Activated T-helper 9 cell treated with anti-CD3 and anti-CD28 coated beads, Interleukin-2, amount 50 U/mL, for 16 hours (primary cell): ENCODE measurements at regions not wholly inside any gene's neighbourhood (a gene's known extent, or its start where the extent isn't known, plus 50 kb on each side); places are given as distances from the start of the nearest gene placed in this dataset.

Experiments
- DNase-seq: peaks from one replicate; pipeline ENCODE4 v3.0.0-alpha.2; 2020; ENCODE audit warnings: low read depth

GRCh38 chr12:65556676-65557437 is 267.4 kb upstream of the HMGA2 start:
- peak; percentile 17 for DNase-seq

- no peak for DNase-seq
Observed at GRCh38 chr12:65557438-65558181, 266.7 kb upstream of the HMGA2 start.

GRCh38 chr12:65560286-65560685 is 264.0 kb upstream of the HMGA2 start:
- no peak for DNase-seq

GRCh38 chr12:65561798-65562382 is 262.4 kb upstream of the HMGA2 start:
- DNase-seq: no peak

GRCh38 chr12:65565601-65566560 is 258.4 kb upstream of the HMGA2 start:
- no peak for DNase-seq

GRCh38 chr12:65566751-65567150 is 257.5 kb upstream of the HMGA2 start:
- DNase-seq: no peak

GRCh38 chr12:65567820-65568219 is 256.5 kb upstream of the HMGA2 start:
- DNase-seq: no peak

GRCh38 chr12:65568517-65568916 is 255.8 kb upstream of the HMGA2 start:
- no peak for DNase-seq

- DNase-seq: no peak
Observed at GRCh38 chr12:65570451-65571130, 253.7 kb upstream of the HMGA2 start.

- no peak for DNase-seq
Observed at GRCh38 chr12:65574867-65575266, 249.4 kb upstream of the HMGA2 start.

- DNase-seq: no peak
Observed at GRCh38 chr12:65584016-65584415, 240.3 kb upstream of the HMGA2 start.

- DNase-seq: no peak
Observed at GRCh38 chr12:65585648-65586602, 238.4 kb upstream of the HMGA2 start.

- no peak for DNase-seq
Observed at GRCh38 chr12:65586796-65587195, 237.5 kb upstream of the HMGA2 start.

- DNase-seq: no peak
Observed at GRCh38 chr12:65590318-65590717, 234.0 kb upstream of the HMGA2 start.

GRCh38 chr12:65592416-65592815 is 231.9 kb upstream of the HMGA2 start:
- DNase-seq: no peak

GRCh38 chr12:65593239-65593701 is 231.0 kb upstream of the HMGA2 start:
- DNase-seq: no peak

GRCh38 chr12:65594409-65594808 is 229.9 kb upstream of the HMGA2 start:
- no peak for DNase-seq

GRCh38 chr12:65595016-65595560 is 229.2 kb upstream of the HMGA2 start:
- DNase-seq: no peak

- no peak for DNase-seq
Observed at GRCh38 chr12:65596514-65597091, 227.7 kb upstream of the HMGA2 start.
